Activated naive CD4-positive, alpha-beta T cell treated with anti-CD3 and anti-CD28 coated beads, Interleukin-2, amount 50 U/mL, for 24 hours (primary cell): ENCODE measurements at regions not wholly inside any gene's neighbourhood (a gene's known extent, or its start where the extent isn't known, plus 50 kb on each side); places are given as distances from the start of the nearest gene placed in this dataset.
A peak's percentile ranks its signal among the peaks of the same experiment; 100 is the strongest.

Source experiments
- H3K27ac Mint-ChIP-seq: one replicate; pipeline ENCODE4 v1.8.0; 2021; ENCODE audit warnings: mild to moderate bottlenecking, mixed read lengths
- H3K27me3 Mint-ChIP-seq: one replicate; pipeline ENCODE4 v1.8.0; 2021; ENCODE audit warnings: mixed read lengths
- H3K36me3 Mint-ChIP-seq: one replicate; pipeline ENCODE4 v1.8.0; 2021; ENCODE audit warnings: mixed read lengths
- H3K4me1 Mint-ChIP-seq: one replicate; pipeline ENCODE4 v1.8.0; 2021; ENCODE audit warnings: mixed read lengths
- H3K4me3 Mint-ChIP-seq: one replicate; pipeline ENCODE4 v1.8.0; 2021; ENCODE audit warnings: mild to moderate bottlenecking, mixed read lengths
- H3K9me3 Mint-ChIP-seq: one replicate; pipeline ENCODE4 v1.8.0; 2021; ENCODE audit warnings: mixed read lengths

DNA sequence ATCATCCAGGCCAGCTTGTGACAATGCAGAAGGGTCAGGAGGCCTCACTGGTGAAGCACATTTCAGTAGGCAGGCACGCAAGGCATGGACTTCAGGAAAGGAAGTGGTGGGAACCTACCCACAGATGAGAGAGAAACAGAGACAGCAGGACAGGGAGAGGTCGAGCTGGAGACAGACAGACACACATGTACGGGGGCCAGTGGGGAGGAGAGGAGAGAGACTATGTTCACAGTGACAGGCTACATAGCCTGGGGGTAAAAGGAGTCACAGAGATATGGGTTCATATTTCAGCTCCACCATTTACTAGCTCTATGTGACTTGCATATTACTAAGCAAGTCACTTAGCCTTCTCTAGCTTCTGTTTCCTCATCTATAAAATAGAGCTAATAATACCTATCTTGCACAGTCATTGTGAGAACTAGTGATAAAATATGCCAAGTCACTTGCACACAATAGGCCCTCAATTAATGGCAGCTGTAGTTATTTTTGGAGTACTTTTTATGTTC lies 91.1 kb upstream of the FUT8 start:
- H3K27ac Mint-ChIP-seq: no peak overlapping the region
- no peaks in the 10 kb centered on the region for H3K36me3 Mint-ChIP-seq
- no peaks in the 10 kb centered on the region for H3K9me3 Mint-ChIP-seq
- no peak overlapping the region for H3K4me3 Mint-ChIP-seq
- peaks cover 34% of the 10 kb centered on the region for H3K4me1 Mint-ChIP-seq
- no peaks in the 10 kb centered on the region for H3K27me3 Mint-ChIP-seq

DNA sequence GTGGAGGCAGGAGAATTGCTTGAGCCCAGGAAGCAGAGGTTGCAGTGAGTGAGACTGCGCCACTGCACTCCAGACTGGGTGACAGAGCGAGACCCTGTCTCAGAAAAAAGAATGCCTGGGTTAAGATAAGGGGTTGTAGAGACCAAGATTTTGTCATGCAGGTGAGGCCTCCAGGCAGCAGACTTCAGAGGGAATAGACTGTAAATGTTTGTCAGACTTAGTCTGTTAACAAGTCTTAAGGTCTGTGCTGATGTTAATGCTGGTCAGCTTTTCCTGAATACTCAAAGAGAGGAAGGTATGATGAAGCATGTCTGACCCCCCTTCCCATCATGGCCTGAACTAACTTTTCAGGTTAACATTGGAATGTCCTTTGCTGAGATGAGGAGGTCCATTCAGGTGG lies 83.0 kb upstream of the FUT8 start:
- H3K9me3 Mint-ChIP-seq: no peaks in the 10 kb centered on the region
- peaks cover 14% of the 10 kb centered on the region for H3K4me1 Mint-ChIP-seq
- H3K36me3 Mint-ChIP-seq: no peaks in the 10 kb centered on the region
- H3K4me3 Mint-ChIP-seq: no peak overlapping the region
- no peak overlapping the region for H3K27ac Mint-ChIP-seq
- H3K27me3 Mint-ChIP-seq: no peaks in the 10 kb centered on the region

DNA sequence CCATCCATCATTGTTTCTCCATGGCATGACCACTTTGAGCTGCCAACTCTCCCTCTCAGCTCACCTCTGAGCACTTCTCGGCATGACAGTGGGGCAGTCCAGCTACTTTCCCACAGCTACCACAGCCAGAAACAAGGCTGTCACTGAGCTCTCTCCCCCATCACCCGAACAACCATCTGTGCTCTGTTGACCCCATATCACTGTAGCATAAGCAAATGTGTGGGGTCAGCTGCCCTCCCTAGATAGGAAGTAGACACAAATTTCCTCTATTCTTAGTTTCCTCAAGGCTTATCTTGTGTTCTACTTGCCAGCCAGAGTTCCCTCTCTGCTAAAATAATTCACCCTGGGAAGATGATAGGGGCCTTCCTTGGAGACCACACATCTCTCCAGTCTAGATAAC lies 82.6 kb upstream of the FUT8 start:
- Mint-ChIP-seq H3K36me3 (no peaks in the 10 kb centered on the region), H3K9me3 (no peaks in the 10 kb centered on the region), H3K4me1 (peaks cover 18% of the 10 kb centered on the region), H3K27ac (no peak overlapping the region), H3K4me3 (no peak overlapping the region), H3K27me3 (no peaks in the 10 kb centered on the region)

DNA sequence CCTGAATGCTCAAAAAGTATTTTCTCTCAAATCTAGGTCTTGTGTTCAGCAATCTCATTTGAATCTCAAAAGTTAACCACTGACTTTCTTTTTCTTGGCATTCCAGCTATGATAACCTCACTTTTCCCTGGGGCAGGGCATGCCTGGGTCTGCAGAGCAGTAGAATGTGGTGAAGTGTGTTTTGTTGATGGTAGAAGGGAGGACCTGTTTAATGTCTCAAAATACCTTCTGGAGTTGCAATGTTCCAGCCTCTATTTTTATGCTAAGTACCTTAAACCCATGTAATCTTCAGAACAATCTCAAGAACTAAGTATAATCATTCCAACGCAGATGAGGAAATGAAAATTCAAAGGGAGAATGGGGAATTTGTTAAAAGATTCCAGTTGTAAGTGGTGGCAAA lies 82.1 kb upstream of the FUT8 start:
- Mint-ChIP-seq H3K36me3 (no peaks in the 10 kb centered on the region), H3K4me3 (no peak overlapping the region), H3K27ac (no peak overlapping the region), H3K4me1 (peaks cover 22% of the 10 kb centered on the region), H3K9me3 (no peaks in the 10 kb centered on the region), H3K27me3 (no peaks in the 10 kb centered on the region)

DNA sequence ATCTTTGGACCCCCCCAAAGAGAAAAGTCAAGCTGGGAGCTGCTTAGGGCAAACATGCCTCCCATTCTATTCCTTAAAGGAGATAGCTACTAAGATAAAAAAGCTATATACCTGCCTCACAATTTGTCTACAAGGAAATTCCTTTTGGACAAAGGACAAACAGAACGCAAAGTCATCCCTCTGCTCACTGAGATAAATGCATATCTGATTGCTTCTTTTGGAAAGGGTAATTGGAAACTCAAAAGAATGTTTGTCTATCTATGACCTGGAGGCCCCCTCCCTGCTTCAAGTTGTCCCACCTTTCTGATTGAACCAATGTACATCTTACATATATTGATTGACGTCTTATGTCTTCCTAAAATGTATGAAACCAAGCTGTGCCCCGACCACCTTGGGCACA lies 80.9 kb upstream of the FUT8 start:
- no peak overlapping the region for H3K4me3 Mint-ChIP-seq
- H3K27me3 Mint-ChIP-seq: no peaks in the 10 kb centered on the region
- H3K36me3 Mint-ChIP-seq: no peaks in the 10 kb centered on the region
- H3K27ac Mint-ChIP-seq: no peak overlapping the region
- H3K9me3 Mint-ChIP-seq: no peaks in the 10 kb centered on the region
- peaks cover 32% of the 10 kb centered on the region for H3K4me1 Mint-ChIP-seq

DNA sequence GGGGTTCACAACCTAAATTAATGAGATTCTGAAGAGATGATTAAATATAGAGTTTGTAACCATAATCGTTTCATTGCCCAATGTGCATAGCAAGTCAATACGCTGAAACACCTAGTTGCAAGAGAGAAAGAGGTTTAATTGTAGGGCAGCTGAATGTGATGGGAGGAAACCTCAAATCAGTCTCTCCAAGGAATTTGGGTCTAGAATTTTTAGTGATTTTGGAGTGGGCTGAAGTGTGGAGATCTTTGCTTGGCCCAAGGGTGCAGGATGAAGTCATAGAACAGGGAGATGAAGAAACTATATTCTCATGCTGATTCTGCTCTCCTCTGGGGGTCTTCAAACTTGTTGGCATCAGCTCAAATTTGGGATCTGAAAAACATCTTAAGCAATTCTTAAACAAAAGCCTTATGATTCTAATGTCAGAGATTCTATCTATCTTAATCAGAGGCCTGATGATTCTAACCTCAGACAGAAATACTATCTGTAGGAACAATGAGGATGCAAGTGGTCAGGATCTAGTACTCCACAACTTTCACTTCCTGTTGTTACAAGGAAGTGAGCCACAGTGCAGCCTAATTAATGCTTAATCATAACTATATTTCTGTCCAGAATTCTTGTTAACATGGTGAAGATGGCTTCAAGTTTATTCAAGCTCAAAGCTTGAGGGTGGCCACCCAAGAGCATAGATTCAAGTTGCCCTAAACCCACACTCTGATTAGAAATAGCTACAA lies 80.2 kb upstream of the FUT8 start:
- H3K4me1 Mint-ChIP-seq: peaks cover 34% of the 10 kb centered on the region
- no peaks in the 10 kb centered on the region for H3K9me3 Mint-ChIP-seq
- H3K4me3 Mint-ChIP-seq: no peak overlapping the region
- no peaks in the 10 kb centered on the region for H3K36me3 Mint-ChIP-seq
- H3K27ac Mint-ChIP-seq: no peak overlapping the region
- H3K27me3 Mint-ChIP-seq: no peaks in the 10 kb centered on the region

DNA sequence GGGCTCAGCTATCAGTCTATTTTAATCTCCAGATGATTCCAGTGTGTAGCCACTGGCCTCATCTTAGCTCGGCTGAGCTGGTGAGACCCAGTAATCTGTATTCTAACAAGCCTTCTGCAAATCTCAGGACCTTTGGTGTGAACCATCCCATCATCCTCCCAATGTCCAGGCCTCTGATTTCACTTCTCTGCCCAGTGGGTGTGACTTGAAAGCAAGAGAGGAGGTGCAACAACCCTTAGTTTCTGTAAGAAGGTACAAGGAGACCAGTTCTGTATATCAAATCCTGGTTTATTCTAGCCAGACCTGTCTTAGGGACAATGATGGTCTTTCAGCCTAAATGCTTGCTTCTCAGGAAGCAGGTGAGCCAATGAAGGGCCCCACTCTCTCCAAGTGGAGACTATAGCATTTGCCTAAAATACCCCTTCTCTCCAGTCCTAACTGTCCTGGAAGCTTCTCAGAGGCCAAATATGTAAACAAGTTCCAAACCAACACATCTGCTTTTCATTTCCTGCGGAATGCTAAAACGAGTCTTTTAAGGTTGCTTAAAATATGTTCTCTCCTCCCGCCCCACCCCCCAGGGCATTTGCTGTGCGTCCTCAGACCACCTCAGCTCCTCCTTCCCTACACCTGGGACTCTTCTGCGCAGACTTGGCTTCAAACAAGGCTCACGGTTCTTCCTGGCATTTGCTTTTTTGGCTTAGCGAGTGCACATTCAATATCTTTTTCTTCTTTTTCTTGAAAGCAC lies 78.4 kb upstream of the FUT8 start:
- no peaks in the 10 kb centered on the region for H3K36me3 Mint-ChIP-seq
- peaks cover 34% of the 10 kb centered on the region for H3K4me1 Mint-ChIP-seq
- no peak overlapping the region for H3K4me3 Mint-ChIP-seq
- no peaks in the 10 kb centered on the region for H3K9me3 Mint-ChIP-seq
- peak overlapping the region; percentile 42 for H3K27ac Mint-ChIP-seq
- no peaks in the 10 kb centered on the region for H3K27me3 Mint-ChIP-seq

DNA sequence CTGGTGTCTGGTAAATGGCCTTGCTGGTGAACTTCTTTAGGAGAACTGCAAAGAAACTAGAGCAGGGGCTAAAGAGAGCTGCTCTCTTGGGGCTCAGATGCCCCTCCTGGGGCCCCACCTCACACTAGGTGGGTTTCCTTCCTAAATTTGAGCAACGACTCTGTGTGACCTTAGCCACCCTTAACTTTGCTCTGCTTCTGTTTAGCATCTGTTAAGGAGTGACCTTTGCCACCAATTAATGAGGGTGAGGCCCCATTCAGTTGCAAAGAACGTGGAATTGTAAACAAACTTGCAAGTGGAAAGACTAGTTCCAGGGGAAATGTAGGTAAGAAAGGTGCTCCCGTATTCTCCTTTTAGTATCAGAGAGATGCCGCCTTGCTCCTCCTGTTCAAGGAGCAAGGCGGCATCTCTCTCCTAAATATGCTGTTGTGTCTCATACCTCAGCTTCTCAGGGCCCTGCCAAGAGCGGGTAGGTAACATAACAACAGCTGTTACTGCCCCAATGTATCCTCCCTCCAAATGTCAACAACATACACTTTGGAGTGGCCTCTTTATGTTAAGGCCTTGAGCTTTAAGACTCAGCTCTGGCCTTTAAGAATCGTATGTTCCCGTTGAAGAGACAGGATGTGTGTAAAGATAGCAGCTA lies 77.6 kb upstream of the FUT8 start:
- H3K4me3 Mint-ChIP-seq: no peak overlapping the region
- H3K9me3 Mint-ChIP-seq: no peaks in the 10 kb centered on the region
- no peaks in the 10 kb centered on the region for H3K27me3 Mint-ChIP-seq
- H3K27ac Mint-ChIP-seq: peak overlapping the region; percentile 43
- H3K4me1 Mint-ChIP-seq: peaks cover 37% of the 10 kb centered on the region
- no peaks in the 10 kb centered on the region for H3K36me3 Mint-ChIP-seq

- peaks cover 39% of the 10 kb centered on the region for H3K4me1 Mint-ChIP-seq
- H3K4me3 Mint-ChIP-seq: no peak overlapping the region
- no peaks in the 10 kb centered on the region for H3K36me3 Mint-ChIP-seq
- H3K27me3 Mint-ChIP-seq: no peaks in the 10 kb centered on the region
- H3K27ac Mint-ChIP-seq: peak overlapping the region; percentile 43
- no peaks in the 10 kb centered on the region for H3K9me3 Mint-ChIP-seq
These were observed 77.1 kb upstream of the FUT8 start for GRCh38 chr14:65335411-65335947.

GRCh38 chr14:65336191-65336591 lies 76.3 kb upstream of the FUT8 start:
- H3K36me3 Mint-ChIP-seq: no peaks in the 10 kb centered on the region
- no peaks in the 10 kb centered on the region for H3K9me3 Mint-ChIP-seq
- peaks cover 39% of the 10 kb centered on the region for H3K4me1 Mint-ChIP-seq
- H3K4me3 Mint-ChIP-seq: peak overlapping the region; percentile 24
- H3K27me3 Mint-ChIP-seq: no peaks in the 10 kb centered on the region
- H3K27ac Mint-ChIP-seq: peak overlapping the region; percentile 84

- Mint-ChIP-seq H3K4me1 (peaks cover 21% of the 10 kb centered on the region), H3K9me3 (no peaks in the 10 kb centered on the region), H3K27ac (no peak overlapping the region), H3K4me3 (no peak overlapping the region), H3K36me3 (no peaks in the 10 kb centered on the region), H3K27me3 (no peaks in the 10 kb centered on the region)
These were observed 72.7 kb upstream of the FUT8 start for GRCh38 chr14:65339866-65340265.

- H3K27me3 Mint-ChIP-seq: no peaks in the 10 kb centered on the region
- peaks cover 8% of the 10 kb centered on the region for H3K4me1 Mint-ChIP-seq
- no peak overlapping the region for H3K4me3 Mint-ChIP-seq
- H3K9me3 Mint-ChIP-seq: no peaks in the 10 kb centered on the region
- no peak overlapping the region for H3K27ac Mint-ChIP-seq
- H3K36me3 Mint-ChIP-seq: peaks cover 3% of the 10 kb centered on the region
These were observed 68.5 kb upstream of the FUT8 start for GRCh38 chr14:65344011-65344410.

DNA sequence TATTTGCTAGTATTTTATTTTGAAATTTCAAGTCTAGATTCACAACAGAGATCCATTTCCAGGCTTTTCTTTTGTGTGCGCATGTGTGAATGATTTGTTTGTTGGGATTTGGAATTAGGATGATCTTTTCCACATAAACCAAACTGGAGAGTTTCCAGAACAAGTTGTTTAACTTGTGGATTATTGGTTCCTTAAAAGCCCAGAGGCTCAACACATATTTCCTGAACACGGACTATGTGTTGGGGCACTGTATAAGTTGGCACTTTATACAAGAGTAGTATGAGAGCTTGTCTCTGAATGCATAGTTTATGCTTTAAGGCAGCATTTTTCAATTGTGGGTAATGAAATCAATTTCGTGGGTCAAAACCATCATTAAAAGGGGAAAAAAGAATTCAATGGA lies 67.3 kb upstream of the FUT8 start:
- Mint-ChIP-seq H3K9me3 (no peaks in the 10 kb centered on the region), H3K4me3 (no peak overlapping the region), H3K27ac (no peak overlapping the region), H3K27me3 (no peaks in the 10 kb centered on the region), H3K4me1 (peaks cover 4% of the 10 kb centered on the region), H3K36me3 (peaks cover 4% of the 10 kb centered on the region)

- no peaks in the 10 kb centered on the region for H3K9me3 Mint-ChIP-seq
- H3K4me1 Mint-ChIP-seq: peaks cover 4% of the 10 kb centered on the region
- H3K36me3 Mint-ChIP-seq: peaks cover 7% of the 10 kb centered on the region
- no peaks in the 10 kb centered on the region for H3K27me3 Mint-ChIP-seq
- H3K4me3 Mint-ChIP-seq: no peak overlapping the region
- H3K27ac Mint-ChIP-seq: no peak overlapping the region
These were observed 66.1 kb upstream of the FUT8 start for GRCh38 chr14:65346474-65346873.

DNA sequence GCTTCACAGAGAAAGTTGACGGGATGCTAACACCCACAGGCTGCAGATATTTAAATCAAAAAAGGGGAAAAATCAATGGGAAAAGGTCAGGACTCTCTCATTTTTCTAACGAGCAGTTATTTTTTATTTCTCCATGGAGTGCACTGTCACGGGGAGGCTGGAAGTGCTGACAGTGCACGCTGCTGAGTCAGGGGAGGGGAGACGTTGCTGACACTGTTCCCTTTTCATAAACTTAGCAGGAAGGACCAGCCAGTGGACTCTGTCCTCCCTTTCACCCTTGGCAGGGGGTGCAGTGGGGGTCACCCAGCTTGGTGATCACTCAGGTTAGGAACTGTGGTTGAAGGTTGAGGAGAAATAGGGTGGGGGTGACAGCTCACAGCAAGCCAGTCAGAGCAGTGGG lies 65.6 kb upstream of the FUT8 start:
- peaks cover 4% of the 10 kb centered on the region for H3K4me1 Mint-ChIP-seq
- H3K36me3 Mint-ChIP-seq: peaks cover 7% of the 10 kb centered on the region
- H3K4me3 Mint-ChIP-seq: no peak overlapping the region
- H3K27me3 Mint-ChIP-seq: no peaks in the 10 kb centered on the region
- no peak overlapping the region for H3K27ac Mint-ChIP-seq
- H3K9me3 Mint-ChIP-seq: no peaks in the 10 kb centered on the region

DNA sequence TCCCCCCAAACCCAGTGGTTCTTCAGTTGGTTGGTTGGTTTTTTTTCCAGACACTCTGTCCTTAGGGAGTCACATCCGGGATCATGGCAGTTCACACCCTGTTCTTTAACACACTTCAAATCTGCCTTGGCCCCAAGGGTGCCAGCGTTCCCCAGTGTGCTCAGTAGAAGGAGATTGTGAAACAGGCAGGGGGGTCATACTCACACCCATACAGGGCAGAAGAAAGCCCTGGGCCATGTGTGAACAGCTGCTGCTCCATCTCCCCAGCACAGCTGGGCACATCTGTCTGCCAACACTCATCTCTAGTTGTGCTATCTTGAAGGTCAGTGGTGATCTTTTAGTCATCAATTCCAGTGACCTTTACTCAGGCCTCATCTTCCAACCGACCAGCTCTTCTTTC lies 64.4 kb upstream of the FUT8 start:
- H3K9me3 Mint-ChIP-seq: no peaks in the 10 kb centered on the region
- H3K4me3 Mint-ChIP-seq: no peak overlapping the region
- peaks cover 8% of the 10 kb centered on the region for H3K4me1 Mint-ChIP-seq
- H3K27me3 Mint-ChIP-seq: no peaks in the 10 kb centered on the region
- H3K36me3 Mint-ChIP-seq: peaks cover 7% of the 10 kb centered on the region
- no peak overlapping the region for H3K27ac Mint-ChIP-seq
